ENCODE measurements at regions not wholly inside any gene's neighbourhood (a gene's known extent, or its start where the extent isn't known, plus 50 kb on each side); places are given as distances from the start of the nearest gene placed in this dataset.
"Not testable (repeated sequence)": the region's sequence is repeated elsewhere in the genome, so short reads cannot be mapped to it uniquely, and the experiment has no call there.

GRCh38 chr2:180778291-180778690, 202.1 kb upstream of the UBE2E3 start:
- no peak for DNase-seq (ENCODE audit: low read depth)
- no peak overlapping the region for H3K4me3 ChIP-seq (ENCODE audit: control insufficient read depth, low read depth, low read length)
- TF ChIP-seq, protein P1, sequence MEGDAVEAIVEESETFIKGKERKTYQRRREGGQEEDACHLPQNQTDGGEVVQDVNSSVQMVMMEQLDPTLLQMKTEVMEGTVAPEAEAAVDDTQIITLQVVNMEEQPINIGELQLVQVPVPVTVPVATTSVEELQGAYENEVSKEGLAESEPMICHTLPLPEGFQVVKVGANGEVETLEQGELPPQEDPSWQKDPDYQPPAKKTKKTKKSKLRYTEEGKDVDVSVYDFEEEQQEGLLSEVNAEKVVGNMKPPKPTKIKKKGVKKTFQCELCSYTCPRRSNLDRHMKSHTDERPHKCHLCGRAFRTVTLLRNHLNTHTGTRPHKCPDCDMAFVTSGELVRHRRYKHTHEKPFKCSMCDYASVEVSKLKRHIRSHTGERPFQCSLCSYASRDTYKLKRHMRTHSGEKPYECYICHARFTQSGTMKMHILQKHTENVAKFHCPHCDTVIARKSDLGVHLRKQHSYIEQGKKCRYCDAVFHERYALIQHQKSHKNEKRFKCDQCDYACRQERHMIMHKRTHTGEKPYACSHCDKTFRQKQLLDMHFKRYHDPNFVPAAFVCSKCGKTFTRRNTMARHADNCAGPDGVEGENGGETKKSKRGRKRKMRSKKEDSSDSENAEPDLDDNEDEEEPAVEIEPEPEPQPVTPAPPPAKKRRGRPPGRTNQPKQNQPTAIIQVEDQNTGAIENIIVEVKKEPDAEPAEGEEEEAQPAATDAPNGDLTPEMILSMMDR (IDR thresholded peaks at IDR 0.05; ENCODE audit: control insufficient read depth, insufficient read depth, low read depth, low read length, missing control alignments), result no peak

DNA sequence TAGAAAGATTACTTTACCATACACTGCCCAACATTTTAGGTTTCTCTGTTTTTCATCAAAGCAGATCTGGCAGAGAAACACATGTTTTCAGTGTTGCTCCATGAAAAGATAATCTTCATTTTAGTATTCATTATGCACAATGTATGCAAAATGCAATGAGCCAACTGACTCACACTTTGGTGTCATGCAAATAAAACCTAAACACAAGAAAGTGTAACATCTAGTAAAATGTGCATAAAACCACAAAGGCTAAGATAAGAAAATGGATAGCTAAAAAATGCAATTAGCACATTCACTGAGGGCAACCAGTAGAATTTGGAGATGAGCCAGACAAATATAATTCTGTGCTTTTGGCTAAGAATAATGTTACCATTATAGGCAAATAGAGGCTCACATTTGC, 203.5 kb upstream of the UBE2E3 start:
- TF ChIP-seq, protein P1 (IDR thresholded peaks at IDR 0.05; ENCODE audit: control insufficient read depth, insufficient read depth, low read depth, low read length, missing control alignments), result no peak
- H3K4me3 ChIP-seq (ENCODE audit: control insufficient read depth, low read depth, low read length), result no peak overlapping the region
- no peak for DNase-seq (ENCODE audit: low read depth)

GRCh38 chr2:180775711-180776110, 204.7 kb upstream of the UBE2E3 start:
- H3K4me3 ChIP-seq (ENCODE audit: control insufficient read depth, low read depth, low read length), result no peak overlapping the region
- no peak for DNase-seq (ENCODE audit: low read depth)
- TF ChIP-seq, protein P1 (IDR thresholded peaks at IDR 0.05; ENCODE audit: control insufficient read depth, insufficient read depth, low read depth, low read length, missing control alignments), result no peak

DNA sequence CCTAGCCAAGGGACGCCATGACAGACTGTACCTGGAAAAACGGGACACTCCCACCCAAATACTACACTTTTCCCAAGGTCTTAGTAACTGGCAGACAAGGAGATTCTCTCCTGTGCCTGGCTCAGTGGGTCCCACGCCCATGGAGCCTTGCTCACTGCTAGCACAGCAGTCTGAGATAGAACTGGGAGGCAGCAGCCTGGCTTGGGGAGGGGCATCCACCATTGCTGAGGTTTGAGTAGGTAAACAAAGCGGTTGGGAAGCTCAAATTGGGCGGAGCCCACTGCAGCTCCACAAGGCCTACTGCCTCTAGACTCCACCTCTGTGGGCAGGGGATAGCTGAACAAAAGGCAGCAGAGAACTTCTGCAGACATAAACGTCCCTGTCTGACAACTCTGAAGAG, 215.1 kb upstream of the UBE2E3 start:
- not testable (repeated sequence) for DNase-seq (ENCODE audit: low read depth); H3K4me3 ChIP-seq (ENCODE audit: control insufficient read depth, low read depth, low read length)

DNA sequence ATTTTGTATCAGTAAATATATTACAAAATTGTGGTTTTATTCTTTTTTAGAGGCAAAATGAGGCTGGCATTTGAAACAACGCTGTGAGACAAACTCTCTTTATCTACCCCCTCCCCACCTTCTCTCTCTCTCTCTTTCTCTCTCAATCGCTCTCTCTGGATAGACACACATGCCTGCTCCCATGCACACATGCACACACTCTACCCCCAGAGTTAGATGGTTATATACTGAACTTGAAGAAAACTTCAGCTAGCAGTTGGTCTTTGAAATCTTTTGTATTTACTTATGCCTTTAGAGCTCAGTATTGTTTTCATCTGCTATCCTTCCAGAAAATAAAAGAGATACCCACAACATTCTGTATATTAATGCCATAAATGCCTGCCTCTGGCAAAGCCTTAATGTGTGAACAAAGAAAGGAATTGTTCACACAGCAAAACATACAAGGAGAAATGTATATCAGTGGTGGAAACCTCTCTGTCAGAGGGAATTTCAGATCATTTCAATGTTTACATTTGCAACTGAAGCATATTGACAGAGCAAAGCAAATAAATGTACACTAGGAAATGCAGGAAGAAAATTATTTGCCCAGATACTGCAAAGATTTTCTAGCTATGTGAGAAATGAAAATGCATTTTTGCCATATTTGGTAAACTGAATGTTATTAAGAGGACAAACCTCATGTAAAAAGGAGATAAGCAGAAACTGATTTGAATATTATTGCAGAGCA, 217.0 kb upstream of the UBE2E3 start:
- DNase-seq (ENCODE audit: low read depth), result no peak

DNA sequence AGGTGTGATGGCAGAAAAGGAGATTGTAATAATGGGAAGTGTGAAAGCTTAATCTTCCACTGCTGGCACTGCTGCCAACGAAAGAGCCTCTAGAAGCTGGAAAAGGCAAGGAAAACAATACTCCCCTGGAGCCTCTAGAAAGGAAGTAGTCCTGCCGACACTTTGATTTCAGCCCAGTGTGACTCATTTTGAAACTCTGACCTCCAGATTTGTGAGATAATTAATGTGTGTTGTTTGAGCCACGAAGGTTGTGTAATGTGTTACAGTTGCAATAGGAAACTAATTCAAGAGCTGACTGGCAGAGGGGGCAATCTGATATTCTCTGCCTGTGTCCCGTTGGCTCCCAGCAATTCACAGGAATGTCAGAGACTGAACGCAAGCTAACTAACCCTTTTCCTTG, 219.2 kb upstream of the UBE2E3 start:
- peak; percentile 46 for DNase-seq (ENCODE audit: low read depth)
- TF ChIP-seq, protein P1 (IDR thresholded peaks at IDR 0.05; ENCODE audit: control insufficient read depth, insufficient read depth, low read depth, low read length, missing control alignments), result no peak
- no peak overlapping the region for H3K4me3 ChIP-seq (ENCODE audit: control insufficient read depth, low read depth, low read length)

More for the DNA sequence above, 217.0 kb upstream of the UBE2E3 start:
- TF ChIP-seq, protein P1 (IDR thresholded peaks at IDR 0.05; ENCODE audit: control insufficient read depth, insufficient read depth, low read depth, low read length, missing control alignments), result no peak
- H3K4me3 ChIP-seq (ENCODE audit: control insufficient read depth, low read depth, low read length), result no peak overlapping the region

DNA sequence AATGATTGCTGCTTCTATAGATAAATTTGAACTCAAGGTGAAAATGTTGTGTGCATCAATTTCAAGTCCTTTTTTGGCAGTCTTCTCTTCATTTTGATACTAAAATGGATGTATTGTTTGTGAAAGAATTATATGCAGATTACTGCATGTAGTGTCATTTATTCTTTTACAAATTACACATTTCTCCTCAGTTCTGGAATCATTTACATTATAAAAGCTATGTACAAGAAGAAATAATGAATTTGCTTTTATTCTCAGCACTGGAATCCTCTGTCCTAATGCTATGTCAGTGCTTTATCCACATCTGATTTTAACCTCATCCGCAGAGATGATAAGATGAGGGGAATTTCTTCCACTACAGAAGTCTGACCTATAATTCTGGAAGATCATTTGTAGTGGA, 220.8 kb upstream of the UBE2E3 start:
- no peak overlapping the region for H3K4me3 ChIP-seq (ENCODE audit: control insufficient read depth, low read depth, low read length)
- TF ChIP-seq, protein P1 (IDR thresholded peaks at IDR 0.05; ENCODE audit: control insufficient read depth, insufficient read depth, low read depth, low read length, missing control alignments), result no peak
- no peak for DNase-seq (ENCODE audit: low read depth)
